HG03108 (cell line): ENCODE measurements at regions not wholly inside any gene's neighbourhood (a gene's known extent, or its start where the extent isn't known, plus 50 kb on each side); places are given as distances from the start of the nearest gene placed in this dataset.
"Not testable (repeated sequence)": the region's sequence is repeated elsewhere in the genome, so short reads cannot be mapped to it uniquely, and the experiment has no call there.

Source experiments
- ATAC-seq: cut with Tn5 transposase; IDR thresholded peaks from one replicate; pipeline ENCODE4 v1.9.1; 2021; ENCODE audit warnings: moderate library complexity; ENCODE audit not compliant: unreplicated experiment

DNA sequence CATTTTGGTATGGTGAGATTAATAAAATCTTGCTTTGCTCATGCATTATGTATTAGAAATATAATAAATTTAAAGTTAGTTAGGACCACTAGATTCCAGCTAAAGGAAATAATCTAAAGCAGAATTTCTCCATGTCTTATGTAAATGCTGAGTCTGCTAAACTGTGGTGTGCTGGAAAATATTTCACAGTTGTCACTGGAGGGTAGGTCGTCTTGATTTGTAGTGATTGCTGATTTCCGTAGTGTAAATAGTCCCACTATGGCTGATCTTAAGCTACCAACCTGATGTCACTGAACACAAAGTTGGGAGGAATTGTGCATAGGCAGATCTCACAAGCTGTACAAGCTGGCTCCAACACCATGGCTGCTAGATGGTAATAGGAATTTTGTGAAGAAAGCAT is 133.4 kb upstream of the NR3C2 start:
- no peak for ATAC-seq

DNA sequence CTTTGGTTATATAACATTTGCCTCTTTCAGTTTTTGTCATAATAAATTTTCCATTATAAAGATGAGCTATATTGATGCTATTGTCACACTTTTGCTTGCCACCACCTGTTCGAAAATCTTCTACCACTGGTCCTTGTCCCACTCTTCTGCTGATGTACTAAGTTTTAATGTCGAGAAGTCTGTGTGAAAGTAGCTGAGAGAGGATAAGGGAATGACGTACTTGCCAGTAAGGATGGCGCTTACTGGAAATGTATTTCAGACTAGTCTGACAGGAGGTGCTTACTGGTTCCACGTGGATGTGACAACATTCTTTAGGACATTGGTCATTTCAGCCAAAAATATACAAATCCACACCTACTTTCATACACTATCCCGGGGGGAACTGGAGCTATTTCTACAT is 132.7 kb upstream of the NR3C2 start:
- no peak for ATAC-seq

- ATAC-seq: no peak
These were observed 132.3 kb upstream of the NR3C2 start for GRCh38 chr4:148574502-148574901.

DNA sequence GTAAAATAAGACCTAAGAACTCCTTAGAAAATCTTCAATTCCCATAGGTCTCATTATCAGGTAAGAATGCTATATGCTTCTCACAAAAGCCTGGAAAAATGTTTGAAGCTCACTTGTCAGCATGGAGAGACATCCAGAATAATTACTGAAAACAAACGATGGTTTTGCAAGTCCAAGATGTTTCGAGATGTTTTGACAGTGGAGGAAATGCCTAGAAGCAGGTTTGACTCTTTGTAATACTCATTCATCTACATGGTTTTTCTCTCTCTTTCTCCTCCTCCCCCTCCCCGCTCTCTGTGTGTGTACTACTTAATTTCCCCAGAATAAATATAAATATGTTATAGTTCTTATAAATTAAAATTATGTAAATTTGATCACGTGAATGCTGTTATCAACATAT is 131.9 kb upstream of the NR3C2 start:
- ATAC-seq: no peak

- ATAC-seq: no peak
These were observed 131.1 kb upstream of the NR3C2 start for GRCh38 chr4:148573296-148573695.

DNA sequence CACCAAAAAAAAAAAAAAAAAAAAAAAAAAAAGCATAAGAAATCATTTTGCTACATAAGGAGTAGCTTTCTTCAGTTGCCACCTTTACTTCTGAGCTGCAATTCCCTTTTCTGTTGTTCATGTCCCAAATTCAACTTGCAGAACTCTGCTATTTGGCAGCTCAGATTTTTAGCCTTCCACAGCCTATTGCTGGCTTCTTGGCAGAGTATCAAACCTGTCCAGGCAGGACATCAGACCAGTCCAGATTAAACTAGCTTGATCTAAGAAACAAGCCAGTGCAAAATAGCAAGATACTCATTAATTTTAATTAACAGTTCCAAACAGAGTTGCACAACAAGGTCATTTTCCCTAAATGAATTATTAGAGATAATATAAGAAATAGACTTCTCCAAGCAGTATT is 123.6 kb upstream of the NR3C2 start:
- ATAC-seq: no peak

GRCh38 chr4:148563684-148564083 is 121.5 kb upstream of the NR3C2 start:
- no peak for ATAC-seq

GRCh38 chr4:148561467-148561866 is 119.3 kb upstream of the NR3C2 start:
- ATAC-seq: no peak

DNA sequence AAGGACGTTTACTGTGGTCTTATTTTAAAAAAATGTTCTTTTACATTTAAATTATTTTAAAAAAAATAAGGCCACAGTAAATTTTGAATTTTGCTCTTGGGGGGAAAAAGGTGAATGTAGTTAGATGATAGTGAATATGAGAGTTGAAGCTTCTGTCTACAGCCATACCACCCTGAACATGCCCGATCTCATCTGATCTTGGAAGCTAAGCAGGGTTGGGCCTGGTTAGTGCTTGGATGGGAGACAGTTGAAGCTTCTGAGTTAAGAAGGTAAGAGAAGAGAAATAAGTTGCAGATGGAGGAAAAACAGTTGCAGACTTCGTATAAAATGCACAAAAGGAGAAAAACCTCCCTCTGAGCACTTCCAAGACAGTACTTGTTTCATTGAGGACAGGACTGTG is 115.6 kb upstream of the NR3C2 start:
- no peak for ATAC-seq

DNA sequence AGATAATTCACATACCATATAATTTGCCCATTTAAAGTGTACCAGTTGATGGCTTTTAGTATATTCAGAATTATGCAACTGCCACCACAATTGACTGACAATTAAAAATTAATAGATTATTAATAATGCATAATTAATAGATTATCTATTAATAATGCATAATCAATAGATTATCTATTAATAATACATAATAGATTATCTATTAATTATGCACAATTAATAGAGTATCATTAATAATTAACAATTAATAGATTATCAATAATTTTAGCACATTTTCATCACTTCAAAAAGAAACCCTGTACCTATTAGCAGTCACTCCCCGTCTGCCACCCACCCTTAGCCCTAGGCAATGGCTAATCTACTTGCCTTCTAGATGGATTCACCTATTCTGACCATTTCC is 108.6 kb upstream of the NR3C2 start:
- no peak for ATAC-seq

DNA sequence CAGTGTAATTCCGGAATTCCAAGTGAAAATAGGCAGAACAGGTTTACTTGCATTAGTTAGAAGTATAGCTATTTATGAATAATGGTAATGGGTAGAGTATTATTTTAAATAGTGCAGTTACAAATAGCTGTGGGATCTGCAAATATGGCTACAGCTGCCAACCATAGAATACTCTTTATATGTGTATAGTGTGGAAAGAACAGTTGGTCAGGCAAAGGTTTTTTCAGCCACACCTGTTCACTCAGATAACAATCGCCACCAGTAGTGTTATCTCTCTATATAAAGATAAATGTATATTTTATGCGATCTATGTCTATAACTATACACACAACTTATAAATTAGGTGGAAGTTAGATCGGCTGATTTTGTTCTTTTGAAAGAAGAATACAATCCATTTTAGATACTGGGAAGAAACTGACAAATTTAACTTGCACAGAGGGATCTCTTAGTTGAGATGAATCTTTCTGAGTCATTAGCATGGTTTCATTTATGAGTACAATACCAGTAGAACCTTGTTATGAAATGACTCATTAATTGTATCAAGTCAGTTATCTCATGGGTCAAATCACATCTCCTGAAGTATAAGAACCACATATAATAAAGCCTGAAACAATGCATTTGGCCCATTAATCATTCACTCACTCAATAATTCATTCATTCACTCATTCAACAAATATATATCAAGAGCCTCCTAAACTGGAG is 100.9 kb upstream of the NR3C2 start:
- ATAC-seq: no peak

DNA sequence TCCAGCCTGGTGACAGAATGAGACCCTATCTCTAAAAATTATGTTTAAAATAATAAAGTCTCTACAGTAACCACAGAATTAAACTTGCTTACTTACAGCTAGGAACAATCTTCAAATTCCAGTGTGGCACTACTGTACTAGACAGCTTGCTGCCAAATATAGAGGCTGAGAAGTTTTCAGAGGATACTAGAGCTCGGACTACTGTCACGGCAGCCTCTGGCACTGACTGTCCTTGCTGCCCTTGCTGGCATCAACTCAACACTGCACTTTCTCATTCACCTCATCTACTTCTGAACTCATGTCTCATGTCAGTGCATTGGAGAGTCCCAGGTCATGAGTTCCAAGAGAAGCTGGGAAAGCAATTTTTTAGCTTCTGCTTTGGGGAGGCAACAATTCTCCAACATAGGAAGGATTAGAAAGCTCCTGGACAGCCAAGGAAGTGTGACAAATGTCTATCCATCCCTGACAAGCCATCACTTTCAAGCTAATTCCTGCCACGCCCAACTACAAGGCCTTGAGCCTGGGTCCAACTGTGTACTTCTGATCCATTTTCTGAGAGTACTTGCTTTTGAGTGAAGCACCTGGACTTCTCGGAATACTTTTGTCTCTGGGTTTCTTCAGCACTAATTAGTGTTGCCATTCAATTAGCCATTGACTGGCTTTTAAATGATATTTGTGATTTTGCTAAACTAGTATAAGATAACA is 98.6 kb upstream of the NR3C2 start:
- ATAC-seq: no peak

DNA sequence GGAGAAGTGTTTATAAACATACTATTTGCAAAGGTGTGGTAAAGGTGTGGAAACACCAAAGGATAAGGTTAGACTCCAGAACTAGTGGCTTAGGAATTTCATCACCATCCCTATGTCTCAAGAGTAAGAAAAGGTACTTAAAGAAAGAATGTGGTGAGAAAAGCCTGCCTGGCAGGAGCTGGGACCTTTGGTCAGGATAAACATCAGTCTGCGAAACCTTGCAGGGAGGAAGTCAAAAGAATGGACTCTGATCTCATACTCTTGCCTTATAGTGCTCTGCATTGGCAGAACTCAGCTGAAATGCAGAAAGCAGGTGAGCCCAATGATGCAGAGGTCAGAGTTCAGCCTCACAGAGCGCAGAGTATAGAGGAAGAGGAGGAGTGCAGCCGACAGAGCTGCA is 97.2 kb upstream of the NR3C2 start:
- ATAC-seq: no peak

DNA sequence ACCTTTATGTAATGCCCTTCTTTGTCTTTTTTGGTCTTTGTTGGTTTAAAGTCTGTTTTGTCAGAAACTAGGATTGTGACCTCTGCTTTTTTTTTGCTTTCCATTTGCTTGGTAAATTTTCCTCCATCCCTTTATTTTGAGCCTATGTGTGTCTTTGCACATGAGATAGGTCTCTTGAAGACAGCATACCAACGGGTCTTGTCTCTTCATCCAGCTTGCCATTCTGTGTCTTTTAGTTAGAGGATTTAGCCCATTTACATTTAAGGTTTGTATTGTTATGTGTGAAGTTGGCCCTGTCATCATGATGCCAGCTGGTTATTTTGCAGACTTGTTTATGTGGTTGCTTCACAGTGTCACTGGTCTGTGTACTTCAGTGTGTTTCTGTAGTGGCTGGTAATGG is 91.6 kb upstream of the NR3C2 start:
- not testable (repeated sequence) for ATAC-seq

DNA sequence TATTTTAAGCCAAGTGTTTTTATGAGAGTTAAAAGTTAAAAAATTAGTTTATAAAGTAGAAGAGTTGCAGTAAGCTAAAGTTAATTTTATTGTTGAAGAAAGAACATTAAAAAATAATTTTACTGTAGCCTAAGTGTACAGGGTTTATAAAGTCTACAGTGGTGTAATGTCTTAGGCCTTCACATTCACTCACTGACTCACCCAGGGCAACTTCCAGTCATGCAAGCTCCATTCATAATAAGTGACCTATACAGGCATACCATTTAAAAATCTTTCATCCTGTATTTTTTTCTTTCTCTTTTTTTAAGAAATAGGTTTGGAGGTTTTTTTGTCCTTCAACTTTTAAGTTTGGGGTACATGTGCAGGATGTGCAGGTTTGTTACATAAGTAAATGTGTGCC is 87.9 kb upstream of the NR3C2 start:
- no peak for ATAC-seq

- no peak for ATAC-seq
These were observed 85.4 kb upstream of the NR3C2 start for GRCh38 chr4:148527571-148527970.

DNA sequence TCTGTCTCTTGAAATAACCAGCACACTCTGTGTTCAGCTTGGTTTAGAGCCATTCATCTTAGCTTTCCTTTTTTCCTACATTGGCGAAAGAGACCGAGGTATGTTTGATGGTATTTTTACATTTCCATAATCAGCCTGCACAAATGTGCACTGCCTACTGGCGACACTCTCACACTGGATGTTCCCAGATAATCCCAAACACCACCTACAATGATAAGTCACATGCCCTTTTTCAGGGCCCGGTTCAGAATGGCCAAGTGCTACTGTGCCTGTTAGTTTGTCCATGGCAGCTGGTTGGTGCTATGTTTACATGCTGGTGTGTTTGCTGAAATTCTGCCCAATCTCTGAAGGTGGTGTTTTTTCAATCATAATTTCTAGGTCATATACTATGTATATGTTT is 80.8 kb upstream of the NR3C2 start:
- ATAC-seq: no peak

DNA sequence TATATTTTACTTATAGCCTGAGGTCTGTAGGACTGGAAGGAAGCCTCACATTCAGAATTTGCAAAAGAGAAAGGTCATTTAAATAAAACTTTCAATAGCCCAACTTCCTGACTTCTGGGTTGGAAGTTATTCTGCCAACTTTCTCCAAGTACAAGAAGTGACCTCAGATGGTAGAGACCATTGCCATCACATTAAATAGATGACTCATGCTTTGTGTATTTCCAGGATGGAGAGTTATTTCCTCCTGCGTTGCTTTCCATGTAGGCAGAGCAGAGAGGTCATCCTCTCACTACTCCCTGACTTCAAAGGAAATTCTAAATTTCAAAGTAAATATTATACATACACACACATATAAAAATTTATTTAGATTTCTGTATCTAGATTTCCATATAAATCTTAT is 73.0 kb upstream of the NR3C2 start:
- ATAC-seq: no peak

GRCh38 chr4:148514581-148514980 is 72.4 kb upstream of the NR3C2 start:
- ATAC-seq: no peak

- ATAC-seq: no peak
These were observed 71.8 kb upstream of the NR3C2 start for GRCh38 chr4:148514041-148514440.

- ATAC-seq: no peak
These were observed 68.0 kb upstream of the NR3C2 start for GRCh38 chr4:148510211-148510610.

DNA sequence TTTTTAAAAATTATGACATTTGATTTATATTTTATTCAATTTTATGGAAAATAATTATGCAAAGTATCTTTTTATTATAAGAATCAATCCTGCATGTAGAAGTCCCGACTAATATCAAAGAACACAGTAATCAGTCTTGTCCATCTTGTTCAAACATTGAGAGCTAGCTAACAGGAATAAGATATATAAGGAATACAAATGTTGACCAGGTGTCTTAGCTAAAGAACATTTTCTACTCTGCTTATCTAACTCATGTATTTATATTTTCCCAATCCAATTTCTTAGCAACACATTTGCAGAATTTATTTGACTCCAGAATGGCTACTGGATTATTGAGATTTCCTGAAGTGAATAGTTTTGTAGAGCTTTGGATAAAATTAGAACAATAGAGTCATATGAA is 61.5 kb upstream of the NR3C2 start:
- no peak for ATAC-seq

- no peak for ATAC-seq
These were observed 55.0 kb upstream of the NR3C2 start for GRCh38 chr4:148497258-148497657.
